ENCODE measurements at regions not wholly inside any gene's neighbourhood (a gene's known extent, or its start where the extent isn't known, plus 50 kb on each side); places are given as distances from the start of the nearest gene placed in this dataset.

DNA sequence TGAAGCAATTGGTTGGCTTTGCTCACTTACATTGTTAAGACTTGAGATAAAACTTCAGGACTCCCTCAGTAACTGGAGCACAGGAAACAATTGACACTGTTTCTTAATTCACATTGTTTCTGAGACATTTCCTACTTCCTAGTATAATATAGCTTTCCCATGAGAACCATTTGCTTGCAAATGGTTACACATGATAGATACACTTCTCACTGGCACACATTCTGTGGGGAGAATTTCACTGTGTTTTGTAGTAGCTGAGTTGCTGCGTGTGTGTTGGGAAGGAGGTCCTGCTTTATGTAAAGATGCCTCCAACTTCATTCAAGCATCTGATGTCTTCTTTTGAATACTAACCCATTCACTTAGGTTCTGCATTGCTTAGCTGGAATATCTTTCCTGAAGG lies 85.3 kb upstream of the SLC4A4 start:
- intact Hi-C loops (cut with micrococcal nuclease) = no loop called here
- no peak overlapping the region for H3K4me3 ChIP-seq
- peak overlapping the region; percentile 17 for H3K27ac ChIP-seq (replicated peaks)
- H3K36me3 ChIP-seq = no peaks in the 10 kb centered on the region
- no peaks in the 10 kb centered on the region for H3K27me3 ChIP-seq (ENCODE audit: low read depth)
- H3K9me3 ChIP-seq (replicated peaks) = no peaks in the 10 kb centered on the region
- DNase-seq = no peak
- no peak for TF ChIP-seq CTCF (IDR thresholded peaks at IDR 0.05; ENCODE audit: borderline replicate concordance)
- peaks cover 52% of the 10 kb centered on the region for H3K4me1 ChIP-seq

DNA sequence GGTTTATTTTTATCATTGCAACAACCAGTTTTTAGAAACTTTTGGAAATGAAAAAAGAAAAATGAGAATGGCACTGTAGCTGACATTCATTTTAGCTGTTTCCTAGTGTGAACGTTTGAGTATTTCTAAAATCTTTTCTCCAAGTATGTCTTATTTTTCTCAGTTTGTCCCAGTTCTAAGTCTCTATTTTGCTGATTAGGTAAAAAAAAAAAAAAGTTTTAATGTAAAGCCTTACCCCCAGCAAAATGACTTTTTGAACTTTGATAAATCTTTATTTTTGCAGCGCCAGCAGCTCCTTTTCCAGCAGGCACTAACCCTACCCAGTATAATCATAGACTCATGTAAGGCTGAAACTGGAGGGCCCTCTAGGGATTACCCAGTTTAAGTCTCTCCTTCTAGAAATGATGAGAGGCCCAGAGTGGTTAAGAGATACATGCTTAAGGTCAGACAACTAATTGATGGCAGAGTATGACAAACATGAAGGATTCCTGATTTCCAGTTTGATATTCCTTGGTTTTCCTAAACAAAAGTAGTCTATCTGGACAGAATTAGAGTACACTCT lies 84.3 kb upstream of the SLC4A4 start:
- H3K4me1 ChIP-seq = peaks cover 59% of the 10 kb centered on the region
- no peak for TF ChIP-seq CTCF (IDR thresholded peaks at IDR 0.05; ENCODE audit: borderline replicate concordance)
- H3K36me3 ChIP-seq = no peaks in the 10 kb centered on the region
- peak overlapping the region; percentile 17 for H3K27ac ChIP-seq (replicated peaks)
- no peaks in the 10 kb centered on the region for H3K27me3 ChIP-seq (ENCODE audit: low read depth)
- DNase-seq = no peak
- H3K4me3 ChIP-seq = no peak overlapping the region
- no peaks in the 10 kb centered on the region for H3K9me3 ChIP-seq (replicated peaks)
- intact Hi-C loops (cut with micrococcal nuclease) = no loop called here

DNA sequence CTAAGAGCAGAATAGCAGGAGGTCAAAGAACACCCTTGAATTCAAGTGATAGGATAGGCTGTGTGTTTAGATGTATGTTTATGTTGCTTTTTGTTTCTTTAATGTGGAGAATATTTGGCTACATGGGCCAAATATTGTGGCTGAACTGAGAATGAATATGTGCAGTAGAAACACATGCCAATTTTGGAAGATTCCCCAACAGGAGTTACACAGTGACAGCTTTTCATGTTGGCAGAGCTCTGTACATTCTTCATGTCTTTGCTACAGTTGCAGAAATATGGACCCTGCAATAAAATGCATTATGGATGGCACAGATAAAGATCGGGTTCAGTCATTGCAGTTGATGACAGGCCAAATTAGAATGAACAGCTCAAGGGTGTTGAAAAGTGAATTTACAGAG lies 82.8 kb upstream of the SLC4A4 start:
- TF ChIP-seq CTCF (IDR thresholded peaks at IDR 0.05; ENCODE audit: borderline replicate concordance) = no peak
- no peak overlapping the region for H3K4me3 ChIP-seq
- DNase-seq = no peak
- intact Hi-C loops (cut with micrococcal nuclease) = no loop called here
- H3K4me1 ChIP-seq = peaks cover 73% of the 10 kb centered on the region
- H3K36me3 ChIP-seq = no peaks in the 10 kb centered on the region
- H3K27ac ChIP-seq (replicated peaks) = peak overlapping the region; percentile 21
- no peaks in the 10 kb centered on the region for H3K9me3 ChIP-seq (replicated peaks)
- no peaks in the 10 kb centered on the region for H3K27me3 ChIP-seq (ENCODE audit: low read depth)

GRCh38 chr4:71257761-71258160 lies 81.1 kb upstream of the SLC4A4 start:
- Histone ChIP-seq H3K27me3 (ENCODE audit: low read depth) (no peaks in the 10 kb centered on the region), H3K27ac (replicated peaks) (peak overlapping the region; percentile 88), H3K4me3 (no peak overlapping the region), H3K9me3 (replicated peaks) (no peaks in the 10 kb centered on the region), H3K36me3 (no peaks in the 10 kb centered on the region), H3K4me1 (peaks cover 73% of the 10 kb centered on the region)
- intact Hi-C loops (cut with micrococcal nuclease) = no loop called here
- no peak for TF ChIP-seq CTCF (IDR thresholded peaks at IDR 0.05; ENCODE audit: borderline replicate concordance)
- DNase-seq = no peak

- H3K36me3 ChIP-seq = no peaks in the 10 kb centered on the region
- H3K9me3 ChIP-seq (replicated peaks) = no peaks in the 10 kb centered on the region
- peaks cover 68% of the 10 kb centered on the region for H3K4me1 ChIP-seq
- intact Hi-C loops (cut with micrococcal nuclease) = no loop called here
- H3K27ac ChIP-seq (replicated peaks) = peak overlapping the region; percentile 88
- no peaks in the 10 kb centered on the region for H3K27me3 ChIP-seq (ENCODE audit: low read depth)
- DNase-seq = no peak
- H3K4me3 ChIP-seq = no peak overlapping the region
- TF ChIP-seq CTCF (IDR thresholded peaks at IDR 0.05; ENCODE audit: borderline replicate concordance) = no peak
Observed at GRCh38 chr4:71258323-71258722, 80.5 kb upstream of the SLC4A4 start.

Data from left ventricle myocardium inferior (tissue), 1 donor.